Amygdala (tissue), 56 donors: ENCODE measurements at regions not wholly inside any gene's neighbourhood (a gene's known extent, or its start where the extent isn't known, plus 50 kb on each side); places are given as distances from the start of the nearest gene placed in this dataset.
A peak's percentile ranks its signal among the peaks of the same experiment; 100 is the strongest.

ENCODE experiments used
- DNase-seq, 56 donors: peaks; one replicate each; lab custom pipeline; 2025; lab: John Stamatoyannopoulos, UW

GRCh38 chr15:47552978-47553608 is 164.2 kb upstream of the SEMA6D start:
- DNase-seq = no peak

DNA sequence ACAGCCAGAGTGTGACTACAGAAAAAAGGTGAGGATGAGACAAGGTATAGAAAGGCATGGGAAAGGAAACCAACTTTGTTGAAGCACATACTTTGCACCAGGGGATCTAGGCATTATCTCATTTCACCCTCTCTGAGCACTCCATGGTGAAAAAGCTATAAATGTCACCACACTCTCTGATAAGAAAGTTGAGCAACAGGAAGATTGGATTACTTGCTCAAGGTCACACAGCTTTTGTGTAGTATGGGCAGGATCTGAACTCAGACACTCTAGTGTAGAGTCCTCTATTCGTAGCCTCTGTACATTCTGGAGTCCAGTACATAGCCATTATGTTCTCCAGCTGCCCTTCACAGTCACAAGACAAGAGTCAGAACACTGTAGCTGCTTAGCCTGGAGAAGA is 163.4 kb upstream of the SEMA6D start:
- no peak for DNase-seq

GRCh38 chr15:47561102-47561501 is 156.2 kb upstream of the SEMA6D start:
- DNase-seq = no peak

DNA sequence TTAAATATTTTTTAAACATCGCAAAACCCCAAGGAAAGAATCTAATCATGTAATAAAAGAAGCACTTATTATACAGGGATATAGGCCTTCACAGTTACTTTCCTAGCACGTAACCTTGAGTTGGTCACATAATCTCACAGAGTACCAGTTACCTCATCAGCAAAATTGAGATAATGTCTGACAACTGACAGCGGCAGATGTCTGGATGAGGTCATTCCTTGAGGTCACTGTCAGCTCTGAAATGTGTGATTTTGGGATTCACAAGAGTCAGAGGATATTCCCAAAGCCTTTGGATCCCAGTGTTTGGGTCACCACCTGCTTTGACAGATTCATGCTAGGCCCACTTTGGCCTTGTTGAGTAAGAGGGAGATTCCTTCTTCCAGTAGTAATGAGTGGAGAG is 151.4 kb upstream of the SEMA6D start:
- no peak for DNase-seq

DNA sequence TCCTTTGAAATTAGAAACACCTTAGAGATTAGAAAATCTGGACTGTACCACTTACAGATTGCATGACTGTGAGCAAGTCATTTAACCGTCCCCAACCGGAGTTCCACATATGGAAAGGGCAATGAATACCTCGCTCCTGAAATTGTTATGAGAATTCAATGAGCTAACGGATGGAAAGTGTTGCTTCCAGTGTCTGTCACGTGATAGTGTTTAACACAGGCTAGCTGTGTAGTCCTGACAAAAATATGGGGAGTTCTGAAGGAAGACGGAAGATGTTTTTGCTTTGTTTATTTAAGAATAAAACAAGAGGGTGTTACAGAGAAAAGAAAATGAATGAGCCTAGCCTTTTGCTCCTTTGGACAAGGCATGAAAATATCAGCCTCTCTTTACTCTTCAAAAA is 150.7 kb upstream of the SEMA6D start:
- DNase-seq = no peak

GRCh38 chr15:47568030-47568429 is 149.3 kb upstream of the SEMA6D start:
- no peak for DNase-seq

DNA sequence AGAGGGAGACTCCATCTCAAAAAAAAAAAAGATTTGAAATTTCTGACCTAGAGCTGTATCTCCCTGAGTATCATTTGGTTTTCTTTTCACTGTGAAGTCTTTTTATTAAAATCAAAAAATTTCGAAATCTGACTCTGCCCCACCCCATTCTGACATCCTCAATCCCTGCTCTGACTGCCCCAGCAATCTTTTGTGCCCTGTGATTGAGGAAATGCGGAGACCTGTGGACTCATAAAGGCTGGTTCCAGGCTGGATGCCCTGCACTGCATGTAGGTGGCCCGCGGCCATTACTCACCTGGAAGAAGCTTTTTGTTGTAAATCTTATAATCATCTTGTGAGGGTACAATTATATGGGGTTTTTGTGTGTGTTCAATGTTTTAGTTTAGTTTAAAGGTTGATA is 147.3 kb upstream of the SEMA6D start:
- DNase-seq = no peak

DNA sequence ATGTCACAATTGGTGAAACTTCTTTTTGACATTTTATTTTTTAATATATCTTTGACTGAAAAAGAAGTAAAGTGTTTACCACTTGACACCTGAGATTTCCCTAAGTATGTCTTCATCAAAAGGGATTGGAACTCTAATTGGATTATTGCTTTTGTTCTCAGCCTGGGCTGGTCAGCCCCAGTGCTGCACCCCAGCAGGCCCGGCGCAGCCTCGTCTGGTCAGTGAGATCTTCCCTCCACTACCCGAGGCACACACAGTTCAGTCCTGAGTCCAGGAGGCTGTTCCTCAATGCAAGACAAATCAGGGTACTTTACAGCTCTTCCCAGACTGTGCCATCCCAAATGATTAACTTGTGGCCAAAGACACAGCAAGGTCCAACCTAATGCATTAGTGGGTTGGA is 146.9 kb upstream of the SEMA6D start:
- no peak for DNase-seq

DNA sequence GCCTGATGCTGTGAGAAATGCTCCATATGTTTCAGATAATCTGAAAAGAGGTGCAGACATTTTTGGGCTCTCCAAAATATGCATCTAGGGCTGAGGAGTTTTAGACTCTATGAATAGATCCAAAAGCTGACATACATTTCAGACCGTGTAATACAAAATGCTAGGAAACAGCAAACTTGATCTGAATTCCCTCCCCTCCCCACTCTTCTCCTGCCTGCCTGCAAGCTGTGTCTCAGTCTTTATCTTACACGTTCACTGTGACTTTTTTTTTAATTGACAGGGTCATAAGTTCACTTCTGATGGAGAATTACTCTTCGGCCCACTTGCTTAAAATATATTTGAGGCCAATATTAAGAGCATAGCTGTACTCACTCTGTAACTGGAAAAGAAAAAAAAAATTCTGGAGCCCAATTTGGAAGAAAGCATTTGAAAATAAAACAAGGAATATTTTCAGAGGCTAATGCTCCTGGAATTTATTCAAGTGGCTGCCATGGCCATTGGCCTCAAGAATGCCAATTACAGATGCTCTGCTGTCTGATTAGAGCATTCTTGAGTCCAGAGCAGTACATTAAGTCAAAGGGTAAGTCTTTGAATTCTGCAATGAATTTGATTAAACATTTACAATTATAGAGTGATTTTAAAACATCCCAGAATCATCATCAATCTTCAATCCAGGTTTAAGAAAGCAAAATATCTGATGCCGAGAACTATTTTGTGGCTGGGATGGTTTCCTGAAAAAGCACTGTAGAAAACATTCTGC is 146.2 kb upstream of the SEMA6D start:
- no peak for DNase-seq

DNA sequence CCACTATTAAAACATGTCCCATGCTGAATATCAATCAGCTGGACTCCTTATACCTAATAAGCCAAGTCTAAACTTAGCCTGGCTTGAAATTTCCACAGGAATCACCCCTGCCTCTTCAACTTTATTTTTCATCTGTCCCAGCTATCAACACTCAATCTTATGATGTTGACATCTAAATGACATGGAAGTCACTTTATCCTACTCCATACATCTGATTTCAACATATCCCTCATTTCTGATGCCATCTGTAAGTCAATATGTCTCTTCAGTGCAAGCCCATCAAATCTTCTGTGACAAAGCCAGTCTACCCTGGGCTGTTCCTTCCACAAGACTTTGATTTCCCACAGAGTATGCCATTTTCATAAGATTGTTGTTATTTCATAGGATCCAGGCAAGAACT is 143.6 kb upstream of the SEMA6D start:
- DNase-seq = no peak

DNA sequence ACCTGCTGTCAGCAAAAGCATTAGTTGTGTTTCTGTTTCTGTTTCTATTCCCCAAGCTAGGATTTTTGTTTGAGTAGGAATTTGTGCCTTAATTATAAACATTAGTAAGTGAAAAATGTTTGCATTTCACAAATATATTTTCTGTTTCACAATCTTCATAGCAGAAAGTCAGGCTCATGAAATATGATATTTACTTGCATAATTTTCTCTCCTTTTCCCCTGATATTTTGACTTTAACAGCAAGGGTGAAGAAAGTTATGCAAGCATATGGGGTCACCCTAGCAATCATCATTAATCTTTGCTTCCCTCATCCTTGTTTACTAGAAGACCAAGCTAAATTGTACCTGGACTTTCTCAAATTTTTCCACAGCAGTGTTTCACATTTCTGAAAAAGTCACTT is 140.3 kb upstream of the SEMA6D start:
- no peak for DNase-seq

DNA sequence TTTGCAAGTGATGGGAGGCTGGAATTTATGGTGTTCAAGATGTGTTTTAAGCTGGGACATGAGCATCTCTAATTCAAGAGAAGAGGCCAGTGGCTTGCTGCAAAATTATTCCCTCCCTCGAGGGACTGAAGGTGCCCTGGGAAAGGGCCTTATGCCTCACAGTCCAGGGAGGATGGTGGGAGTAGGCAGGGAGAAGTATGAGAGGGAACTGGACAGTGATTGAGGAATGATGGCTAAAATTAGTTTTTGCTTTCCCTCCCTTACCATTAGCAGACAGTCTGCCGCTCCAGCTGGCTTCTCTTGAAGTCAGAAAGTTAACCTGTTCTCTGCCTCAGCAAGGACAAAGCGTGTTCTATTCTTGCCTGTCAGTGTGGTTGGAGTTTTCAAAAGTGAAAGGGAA is 139.8 kb upstream of the SEMA6D start:
- DNase-seq = no peak

GRCh38 chr15:47582233-47582632 is 135.1 kb upstream of the SEMA6D start:
- DNase-seq = no peak

DNA sequence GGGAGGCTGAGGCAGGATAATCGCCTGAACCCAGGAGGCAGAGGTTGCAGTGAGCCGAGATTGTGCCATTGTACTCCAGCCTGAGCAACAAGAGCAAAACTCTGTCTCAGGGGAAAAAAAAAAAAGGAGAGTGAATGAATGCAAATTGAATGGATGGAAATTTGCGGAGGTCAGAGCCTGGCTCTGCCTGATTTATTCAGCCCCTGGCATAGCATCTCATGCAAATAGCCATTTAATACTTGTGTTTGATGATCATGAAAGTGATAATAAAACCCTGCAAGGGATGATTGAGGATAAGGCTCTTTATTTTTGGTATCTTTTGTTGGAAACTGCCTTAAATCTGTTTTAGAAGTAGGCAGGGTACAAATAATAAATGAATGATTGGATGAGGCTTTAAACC is 133.0 kb upstream of the SEMA6D start:
- DNase-seq = no peak

- DNase-seq = no peak
Observed at GRCh38 chr15:47586653-47587224, 130.6 kb upstream of the SEMA6D start.

DNA sequence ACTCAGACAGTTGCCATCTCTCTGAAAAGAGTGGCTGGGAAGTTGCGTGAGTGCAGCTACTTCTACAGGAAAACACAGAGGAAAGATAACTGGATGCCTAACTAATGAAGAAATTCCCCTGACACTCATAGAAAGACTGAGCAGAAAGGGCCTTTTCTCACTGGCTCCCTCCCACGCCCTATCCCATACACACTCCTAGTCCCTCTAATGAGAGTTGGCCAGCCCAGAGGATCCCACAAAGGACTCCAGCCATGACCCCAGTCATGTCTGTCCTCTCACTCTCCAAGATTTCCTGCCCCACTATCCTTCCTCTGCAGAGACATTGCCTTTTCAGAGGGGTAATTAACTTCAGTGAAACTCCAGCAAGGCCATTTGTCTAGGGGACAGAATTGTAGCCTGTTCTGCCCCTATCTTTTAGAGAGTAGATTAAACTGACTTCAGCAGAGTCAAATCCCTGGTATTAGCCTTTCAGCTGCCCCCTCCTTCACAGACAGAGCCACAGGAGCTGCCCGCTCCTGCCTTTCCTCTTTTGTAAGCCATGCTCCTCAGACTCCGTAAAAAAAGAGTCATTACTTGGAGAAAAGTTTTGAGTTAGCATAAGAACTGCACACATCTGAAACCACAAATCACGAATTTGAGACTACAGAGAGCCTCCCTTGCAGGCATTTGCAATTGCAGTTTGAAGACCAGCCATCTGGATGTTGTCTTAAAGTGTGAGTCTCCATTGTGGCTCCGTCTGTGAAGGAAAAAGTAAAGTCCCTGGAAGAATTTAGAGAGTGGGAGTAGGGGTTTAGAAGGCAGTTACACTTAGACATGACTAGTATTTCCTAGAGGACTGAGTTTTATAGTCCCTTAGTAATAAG is 129.1 kb upstream of the SEMA6D start:
- no peak for DNase-seq

- peak in 1 of 56 donors; percentile 2 for DNase-seq
Observed at GRCh38 chr15:47588958-47589357, 128.3 kb upstream of the SEMA6D start.

GRCh38 chr15:47598996-47599395 is 118.3 kb upstream of the SEMA6D start:
- DNase-seq = no peak

GRCh38 chr15:47599806-47600205 is 117.5 kb upstream of the SEMA6D start:
- DNase-seq = no peak

- no peak for DNase-seq
Observed at GRCh38 chr15:47602121-47602520, 115.2 kb upstream of the SEMA6D start.

GRCh38 chr15:47603026-47603425 is 114.3 kb upstream of the SEMA6D start:
- DNase-seq = no peak
